Fibroblast of skin of right quadriceps (primary cell): ENCODE measurements at regions not wholly inside any gene's neighbourhood (a gene's known extent, or its start where the extent isn't known, plus 50 kb on each side); places are given as distances from the start of the nearest gene placed in this dataset.

Experiments
- DNase-seq: peaks from one replicate; pipeline ENCODE4 v3.0.0-alpha.2; 2013

DNA sequence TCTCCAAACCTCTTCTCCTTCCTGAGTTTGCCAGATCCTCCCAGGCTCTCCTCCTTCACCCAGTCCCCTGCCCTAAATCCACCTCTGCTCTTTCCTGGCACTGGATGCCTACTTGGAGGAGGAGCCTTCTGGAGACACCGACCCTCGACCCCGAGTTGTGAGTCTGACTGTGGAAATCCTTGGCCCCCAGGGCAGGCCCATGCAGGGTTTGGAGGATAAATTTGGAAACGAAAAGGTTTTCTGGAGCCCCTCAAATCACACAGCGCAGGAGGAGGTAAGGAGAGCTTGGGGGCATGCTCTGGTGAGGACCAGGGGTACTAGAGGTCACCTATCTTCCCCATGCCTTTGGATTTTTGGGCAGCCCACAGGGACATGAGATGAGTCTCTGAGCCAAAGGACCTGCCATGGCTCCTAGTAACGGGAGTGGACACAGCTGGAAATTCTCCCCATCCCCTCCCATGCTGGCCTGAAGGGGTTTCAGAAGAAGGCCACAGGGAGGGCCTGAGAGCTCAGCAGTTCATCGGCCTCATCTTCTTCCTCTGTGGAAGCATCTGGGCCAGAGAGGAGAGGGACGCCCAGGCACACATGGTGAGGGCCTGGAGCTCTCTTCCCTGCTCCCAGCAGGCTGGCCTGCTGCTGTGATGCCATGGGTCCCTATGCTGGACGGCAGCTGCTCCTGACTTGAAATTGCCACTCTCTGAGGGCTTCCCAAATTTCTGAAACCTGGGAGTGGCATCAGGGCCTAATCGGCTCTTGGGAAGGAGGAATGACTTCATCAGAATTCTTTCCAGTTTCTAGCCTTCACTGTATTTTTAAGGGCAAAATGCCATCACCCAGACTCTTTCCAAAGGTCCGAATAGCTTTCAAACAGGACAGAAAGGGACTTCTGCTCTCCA is 68.6 kb upstream of the ITGA11 start:
- DNase-seq = no peak

GRCh38 chr15:68501259-68501591 is 69.3 kb upstream of the ITGA11 start:
- no peak for DNase-seq

DNA sequence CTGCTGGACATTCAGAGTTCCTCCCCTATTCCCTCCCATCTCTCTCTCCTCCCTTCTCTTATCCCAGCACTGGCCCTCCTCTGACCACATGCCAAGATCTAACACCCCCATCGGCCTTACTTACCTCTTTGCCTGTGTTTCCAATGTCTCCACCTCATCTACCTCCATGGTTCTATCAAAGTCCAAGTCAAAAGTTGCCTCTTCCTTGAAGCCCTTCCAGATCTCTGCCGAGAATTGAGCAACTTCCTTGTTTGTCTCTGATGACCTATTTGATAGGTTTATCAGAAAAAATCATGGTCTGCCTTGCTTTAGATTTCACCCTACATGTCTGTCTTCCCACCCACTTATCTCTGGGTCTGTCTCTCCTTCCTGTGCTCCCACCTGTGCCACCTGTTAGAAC is 69.7 kb upstream of the ITGA11 start:
- no peak for DNase-seq

GRCh38 chr15:68502398-68502901 is 70.5 kb upstream of the ITGA11 start:
- DNase-seq = no peak

DNA sequence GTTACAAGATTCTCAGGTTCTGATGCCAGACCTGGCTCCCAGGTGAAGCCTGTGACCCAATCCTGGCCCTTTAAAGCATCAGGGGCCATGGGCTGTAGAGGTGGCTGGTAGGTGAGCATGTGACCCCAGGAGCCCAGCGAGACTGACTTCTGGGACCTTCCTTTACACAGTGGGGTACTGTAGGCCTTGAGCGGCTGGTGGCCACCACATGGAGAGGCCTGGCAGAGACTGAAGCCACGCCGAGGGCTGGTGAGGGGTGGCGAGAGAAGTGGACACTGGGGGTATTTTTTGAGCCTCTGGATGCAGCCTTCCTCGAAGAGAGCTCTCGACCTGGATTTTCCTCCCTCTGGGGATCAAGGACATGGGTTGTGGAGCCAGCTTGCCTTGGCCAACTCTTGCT is 71.2 kb upstream of the ITGA11 start:
- DNase-seq = no peak

GRCh38 chr15:68503791-68504680 is 72.1 kb upstream of the ITGA11 start:
- peak; percentile 72 for DNase-seq

DNA sequence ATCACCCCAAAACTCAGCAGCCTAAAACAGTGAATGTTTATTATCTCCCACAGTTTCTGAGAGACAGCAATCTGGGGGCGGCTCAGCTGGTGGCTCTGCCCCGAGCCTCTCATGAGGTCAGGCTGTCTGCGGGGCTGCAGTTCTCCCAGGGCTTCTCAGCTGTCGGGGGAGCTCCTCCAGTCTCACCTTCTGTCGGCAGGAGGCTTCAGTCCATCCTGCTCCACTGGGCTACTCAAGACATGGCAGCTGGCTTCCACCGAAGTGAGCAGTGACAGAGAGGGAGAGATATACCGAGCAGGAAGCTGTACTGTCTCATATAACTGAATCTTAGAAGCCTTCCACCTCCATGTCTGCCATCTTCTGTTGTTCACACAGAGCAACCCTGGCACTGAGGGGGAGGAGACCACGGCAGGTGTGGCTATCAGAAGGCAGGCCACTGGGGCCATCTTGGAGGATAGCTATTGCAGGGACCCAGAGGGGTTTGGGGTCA is 72.8 kb upstream of the ITGA11 start:
- DNase-seq = no peak

DNA sequence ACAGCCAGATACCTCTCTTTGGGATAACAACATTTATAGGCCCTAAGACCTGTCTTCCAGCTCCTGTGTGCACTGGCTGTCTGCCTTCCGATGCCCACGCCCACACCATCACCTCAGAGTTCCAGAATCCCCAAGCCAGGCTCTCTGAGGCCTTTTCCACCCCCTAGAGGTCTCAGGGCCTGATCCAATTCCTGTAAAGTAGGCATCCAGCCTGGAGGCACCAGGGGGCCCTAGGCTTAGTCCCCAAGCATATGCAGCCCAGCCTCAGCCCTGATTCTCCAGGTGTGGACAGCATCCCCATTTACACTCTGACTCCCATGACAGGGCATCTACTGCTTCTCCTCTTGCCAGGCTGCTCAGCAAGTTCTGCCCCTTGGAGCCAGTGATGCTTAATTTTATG is 72.7 kb upstream of the CORO2B start:
- no peak for DNase-seq

GRCh38 chr15:68507447-68507846 is 71.3 kb upstream of the CORO2B start:
- no peak for DNase-seq

DNA sequence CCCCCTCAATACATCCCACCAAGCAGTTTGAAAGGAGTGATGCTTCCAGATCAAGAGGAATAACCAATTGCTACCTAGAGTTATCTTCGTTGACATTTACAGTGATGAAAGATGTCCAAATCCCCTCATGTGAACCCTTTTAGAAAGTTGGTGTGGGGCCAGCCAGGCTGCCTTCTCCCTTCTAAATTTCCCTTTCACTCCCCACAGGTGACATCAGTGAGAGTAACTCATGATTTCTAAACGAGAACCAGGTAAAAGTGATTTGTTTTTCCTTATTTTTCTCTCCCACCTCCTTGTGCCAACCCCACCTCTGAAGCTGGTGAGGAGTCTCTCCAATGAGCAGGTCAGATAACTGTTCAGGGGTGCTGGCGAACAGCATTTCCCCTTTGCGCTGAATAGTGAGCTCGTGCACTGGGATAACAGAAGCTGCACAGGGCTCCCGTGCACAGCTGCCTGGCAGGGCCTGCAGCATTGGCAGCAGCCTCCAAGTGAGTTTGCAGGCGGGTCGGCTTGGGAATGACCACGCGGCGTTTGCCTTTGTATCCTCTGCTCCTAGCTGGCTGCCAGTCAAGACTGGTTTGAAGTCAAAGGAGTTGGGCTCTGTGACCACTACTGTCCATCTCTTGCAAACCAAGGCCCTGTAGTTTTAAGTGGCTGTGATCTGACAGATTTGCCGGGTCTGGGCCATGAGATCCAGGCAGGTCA is 70.2 kb upstream of the CORO2B start:
- no peak for DNase-seq

DNA sequence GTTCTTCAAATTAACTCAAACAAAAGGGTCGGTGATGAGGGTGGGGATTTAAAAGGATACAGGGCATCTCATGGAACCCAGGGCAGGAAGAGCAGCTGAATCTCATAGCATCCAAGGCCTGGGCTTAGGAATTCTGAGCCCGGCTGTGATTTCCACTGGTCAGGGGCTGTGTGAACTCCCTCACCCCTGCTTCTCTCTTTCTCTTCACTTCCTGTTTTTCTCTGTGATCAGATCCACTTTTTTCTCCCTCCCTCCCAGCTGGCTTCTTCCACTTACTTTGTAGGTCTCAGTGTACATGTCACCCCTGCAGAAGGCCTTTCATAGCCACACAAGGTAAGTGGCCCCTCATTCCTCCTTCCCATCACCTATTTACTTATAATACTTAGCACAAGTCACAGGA is 68.2 kb upstream of the CORO2B start:
- DNase-seq = no peak

DNA sequence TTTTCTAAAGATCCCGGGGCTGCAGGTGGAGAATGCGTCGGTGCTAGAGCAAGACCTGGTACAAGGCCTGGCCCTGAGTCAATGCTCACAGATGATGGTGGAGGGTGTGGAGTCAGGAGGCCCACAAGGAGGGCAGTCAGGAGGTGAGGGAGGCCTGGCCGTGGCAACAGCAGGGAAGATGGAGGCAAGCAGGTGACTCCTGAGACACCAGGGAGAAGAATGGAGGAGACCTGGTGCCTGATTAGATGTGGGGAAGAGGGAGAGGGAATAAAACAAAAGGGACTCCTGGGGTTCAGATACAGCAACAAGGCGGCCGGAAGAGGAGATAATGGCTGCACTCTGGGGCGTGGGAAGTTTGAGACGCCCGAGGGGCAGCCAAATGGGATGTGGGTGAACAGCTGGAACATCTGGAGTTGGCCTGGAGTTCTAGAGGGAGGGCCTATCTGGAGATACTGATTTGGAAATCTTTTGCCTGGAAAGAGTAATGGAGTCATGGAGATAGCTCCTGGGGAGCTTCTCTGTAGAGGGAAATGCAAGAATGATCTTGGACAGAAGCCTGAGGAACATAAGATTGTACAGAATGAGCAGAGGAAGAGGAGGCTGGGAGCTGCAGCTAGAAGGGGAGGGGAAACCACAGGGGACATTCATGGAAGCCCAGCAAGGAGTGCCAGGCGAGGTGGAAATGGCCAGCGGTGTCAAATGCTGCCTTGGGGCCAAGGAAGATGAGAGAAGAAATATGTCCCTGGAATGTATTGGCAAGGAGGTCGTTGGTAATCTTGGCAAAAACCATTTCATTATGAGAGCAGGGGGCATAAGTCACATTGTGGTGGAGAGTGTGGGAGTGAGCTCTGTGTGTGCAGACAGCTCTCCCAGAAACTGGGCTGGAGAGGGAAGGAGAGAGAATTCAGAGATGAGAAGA is 67.5 kb upstream of the CORO2B start:
- peak; percentile 82 for DNase-seq

DNA sequence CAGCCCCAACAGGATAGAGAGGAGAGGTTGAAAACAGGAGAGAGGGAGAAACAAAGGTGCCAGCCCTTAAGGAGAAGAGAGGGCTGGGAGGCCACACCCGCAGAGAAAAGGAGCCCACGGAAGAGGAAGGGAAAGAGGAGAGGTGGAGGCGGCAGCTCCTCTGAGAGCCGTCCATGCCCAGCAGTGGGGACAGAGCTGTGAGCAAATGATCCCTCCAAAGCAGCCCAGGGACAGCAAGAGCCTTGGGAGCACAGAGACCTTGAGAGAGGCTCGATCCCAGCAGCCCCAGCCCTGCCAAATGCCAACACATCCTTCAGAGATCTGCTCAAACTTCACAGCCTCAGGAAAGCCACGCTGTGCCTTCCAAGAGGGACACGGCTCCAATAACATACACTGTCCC is 66.7 kb upstream of the CORO2B start:
- no peak for DNase-seq

GRCh38 chr15:68512598-68512997 is 66.2 kb upstream of the CORO2B start:
- DNase-seq = no peak

DNA sequence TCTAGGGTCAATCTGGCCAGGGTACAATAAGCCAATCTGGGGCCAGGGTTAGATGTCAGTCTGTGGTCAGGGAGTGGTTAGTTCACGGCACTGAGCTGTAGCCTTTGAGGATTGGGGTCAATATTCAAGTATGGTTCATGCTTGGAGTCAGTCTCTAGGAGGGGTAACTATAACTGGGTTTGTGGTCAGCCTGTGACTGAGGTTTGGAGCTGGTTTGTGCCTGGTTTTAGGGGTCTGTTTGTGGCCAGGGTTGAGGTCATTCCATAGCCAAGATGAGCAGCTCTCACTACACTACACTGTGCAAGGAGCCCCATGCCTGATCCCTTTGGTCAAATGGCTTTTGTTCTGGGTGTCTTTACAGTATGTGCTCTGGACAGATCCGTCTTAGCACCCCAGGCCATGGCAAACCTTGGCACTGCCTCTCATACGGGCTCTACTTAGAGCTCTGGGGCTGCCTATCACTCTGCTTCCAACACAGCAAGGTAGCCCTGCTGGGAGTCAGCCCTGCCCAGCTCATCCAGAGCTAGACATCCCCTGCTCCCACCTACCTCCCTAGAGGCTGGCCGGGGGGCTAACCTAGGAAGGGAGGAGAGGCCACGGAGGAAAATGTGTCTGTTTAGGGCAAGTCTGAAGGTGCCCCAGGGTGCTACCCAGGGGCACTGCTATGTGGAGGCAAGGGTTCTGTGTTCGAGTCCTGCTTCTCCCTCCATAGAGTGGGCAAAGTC is 63.3 kb upstream of the CORO2B start:
- DNase-seq = no peak

- peak; percentile 61 for DNase-seq
Observed at GRCh38 chr15:68517285-68517761, 61.5 kb upstream of the CORO2B start.

GRCh38 chr15:68518046-68518445 is 60.7 kb upstream of the CORO2B start:
- DNase-seq = no peak

DNA sequence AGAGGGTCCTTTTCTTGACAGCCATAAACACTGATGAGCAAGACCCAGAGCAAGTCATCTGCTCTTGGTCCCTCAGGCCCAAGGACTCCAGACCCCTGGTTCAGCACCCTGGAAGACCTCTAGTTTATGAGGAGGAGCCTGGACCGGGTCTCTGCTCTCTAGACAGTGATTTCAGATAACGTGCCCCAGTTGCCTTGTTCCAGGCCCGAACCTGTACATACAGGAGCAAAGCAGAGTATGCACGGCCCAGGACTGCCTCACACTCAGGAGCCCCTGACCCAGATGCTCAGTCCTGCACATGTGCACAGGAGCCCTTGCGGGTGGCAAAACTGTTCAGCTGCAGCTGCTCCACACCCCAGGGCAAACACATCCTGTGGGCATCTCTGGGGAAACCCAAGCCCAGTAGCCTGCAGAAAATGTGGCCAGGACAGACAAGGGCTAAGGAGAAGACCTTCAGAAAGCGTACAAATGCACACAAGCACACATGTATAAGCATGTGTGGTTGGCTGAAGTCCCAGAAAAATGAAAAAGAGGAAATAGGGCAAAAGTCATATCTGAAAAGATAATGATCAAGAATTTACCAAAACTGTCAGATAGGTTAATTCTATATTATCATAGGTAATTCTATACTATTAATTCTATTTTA is 59.9 kb upstream of the CORO2B start:
- no peak for DNase-seq

DNA sequence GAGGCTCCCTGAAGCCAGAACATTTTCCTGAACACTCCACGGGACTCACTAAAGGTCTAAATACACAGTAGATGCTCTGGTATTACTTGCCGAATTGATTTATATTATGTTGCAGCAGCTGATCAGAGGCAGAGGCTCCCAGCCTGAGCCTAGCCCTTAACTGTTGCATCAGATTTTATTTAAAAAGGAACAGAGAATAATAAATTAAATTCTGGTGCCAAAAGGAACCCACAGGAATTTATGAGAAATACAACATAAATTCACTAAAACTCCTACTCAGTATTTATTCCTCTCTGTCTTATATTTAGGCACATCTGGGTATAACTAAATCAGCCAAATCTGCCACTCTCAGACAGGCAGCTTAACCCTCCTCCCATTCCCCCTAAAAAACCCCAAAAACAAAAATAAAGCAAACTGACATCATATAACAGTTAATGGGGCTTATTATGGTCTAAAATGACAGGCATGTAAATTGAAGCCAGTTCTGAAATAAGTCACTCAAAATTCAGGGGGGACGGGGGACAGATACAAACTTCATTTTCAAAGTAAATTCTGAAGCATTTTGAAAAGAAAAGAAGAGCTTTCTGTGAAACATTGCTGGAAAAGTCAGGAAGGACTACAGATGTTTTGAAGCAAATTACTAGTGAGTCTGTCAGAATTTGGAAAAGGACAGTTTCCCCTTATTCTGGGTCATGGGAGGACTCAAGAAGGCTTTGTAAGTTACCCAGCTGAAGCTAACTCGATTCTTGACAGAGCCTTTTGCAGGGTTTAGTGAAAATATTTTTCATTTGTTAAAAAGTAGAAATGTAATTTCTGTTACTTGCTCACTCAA is 53.8 kb upstream of the CORO2B start:
- DNase-seq = peak; percentile 96

DNA sequence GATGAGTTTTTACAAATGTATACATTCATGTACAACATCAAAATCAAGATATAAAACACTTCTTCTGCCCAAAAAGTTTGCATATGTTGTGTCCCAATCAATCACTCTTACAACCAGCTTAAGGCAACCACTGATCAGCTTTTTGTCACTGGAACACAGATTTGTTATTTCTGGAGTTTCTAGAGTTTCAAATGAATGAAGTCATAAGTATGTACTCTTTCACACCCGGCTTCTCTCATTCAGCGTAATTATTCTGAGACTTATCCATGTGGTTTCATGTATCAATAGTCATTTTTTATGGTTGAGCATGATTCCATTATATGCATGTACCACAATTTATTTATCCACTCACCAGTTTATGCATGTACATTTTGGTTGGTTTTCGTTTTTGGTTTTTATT is 53.0 kb upstream of the CORO2B start:
- peak; percentile 48 for DNase-seq
